Stimulated activated CD4-positive, alpha-beta T cell treated with anti-CD3 and anti-CD28 coated beads, Interleukin-2, amount 100 ng/mL, for 48 hours (primary cell): ENCODE measurements at regions not wholly inside any gene's neighbourhood (a gene's known extent, or its start where the extent isn't known, plus 50 kb on each side); places are given as distances from the start of the nearest gene placed in this dataset.

Experiments
- DNase-seq, 2 donors: peaks; one replicate each; pipeline ENCODE4 v3.0.0-alpha.2; 2020

GRCh38 chr15:39444735-39445470, 136.0 kb upstream of the THBS1 start:
- no peak for DNase-seq

DNA sequence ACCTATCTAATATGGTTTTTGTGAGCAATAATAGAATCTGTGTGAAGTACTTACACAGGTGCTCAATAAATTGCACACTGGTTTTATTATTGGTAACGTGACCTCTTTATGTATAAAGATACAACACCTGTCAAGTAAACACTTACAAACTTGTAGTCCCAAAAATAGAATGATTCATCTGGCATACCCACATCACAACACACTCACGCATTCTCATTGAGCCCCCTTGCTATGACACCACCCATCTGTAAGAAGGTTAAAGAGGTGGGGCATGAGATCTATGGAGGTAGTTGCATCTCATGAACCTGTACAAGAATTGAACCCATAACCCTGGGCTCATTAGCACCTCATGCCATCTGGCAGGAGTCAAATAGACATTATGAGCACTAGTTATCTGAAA, 134.9 kb upstream of the THBS1 start:
- no peak for DNase-seq

- DNase-seq, result no peak
Measured at GRCh38 chr15:39447346-39447745, 133.5 kb upstream of the THBS1 start.

- no peak for DNase-seq
Measured at GRCh38 chr15:39447881-39448280, 133.0 kb upstream of the THBS1 start.

DNA sequence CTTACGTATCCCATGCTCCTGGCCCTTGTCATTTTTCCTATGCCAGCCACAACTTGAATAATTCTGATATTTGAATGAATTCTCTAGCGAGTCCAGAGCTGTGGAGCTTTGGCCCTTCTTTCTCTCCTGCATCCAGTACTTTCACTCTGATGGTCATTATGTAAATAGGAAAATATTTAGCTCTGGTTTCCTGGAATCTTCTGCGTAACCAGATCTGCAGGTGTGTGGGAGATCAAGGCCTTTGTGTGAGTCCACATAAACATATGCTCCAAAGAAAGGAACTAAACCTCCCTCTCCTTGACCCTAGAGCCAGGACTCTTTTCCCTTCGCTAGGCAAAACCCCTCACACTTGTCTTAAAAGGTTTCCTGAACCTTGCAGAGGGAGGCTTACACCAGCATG, 132.5 kb upstream of the THBS1 start:
- DNase-seq, result no peak

- no peak for DNase-seq
Measured at GRCh38 chr15:39451121-39451688, 129.7 kb upstream of the THBS1 start.

- DNase-seq, result no peak
Measured at GRCh38 chr15:39451871-39452270, 129.0 kb upstream of the THBS1 start.

DNA sequence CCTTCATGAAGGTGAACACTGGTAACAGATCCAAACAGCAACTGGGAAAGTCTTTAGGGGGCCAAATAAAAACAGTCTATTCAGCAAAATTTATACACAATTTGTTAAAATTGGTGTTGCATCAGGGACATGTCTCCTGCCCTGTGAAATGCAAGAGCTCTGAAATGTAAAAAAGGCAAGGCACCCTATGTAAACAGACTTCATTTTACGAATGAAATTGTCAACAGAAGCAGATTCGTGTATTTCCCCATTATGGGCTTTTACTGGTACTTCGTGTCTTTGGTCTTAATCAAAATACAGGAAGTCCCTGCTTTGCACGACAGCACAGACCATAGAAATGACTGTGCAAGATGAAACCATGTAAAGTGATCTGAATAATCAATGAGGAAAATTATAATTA, 127.3 kb upstream of the THBS1 start:
- DNase-seq, result no peak

- DNase-seq, result no peak
Measured at GRCh38 chr15:39454189-39454986, 126.5 kb upstream of the THBS1 start.

DNA sequence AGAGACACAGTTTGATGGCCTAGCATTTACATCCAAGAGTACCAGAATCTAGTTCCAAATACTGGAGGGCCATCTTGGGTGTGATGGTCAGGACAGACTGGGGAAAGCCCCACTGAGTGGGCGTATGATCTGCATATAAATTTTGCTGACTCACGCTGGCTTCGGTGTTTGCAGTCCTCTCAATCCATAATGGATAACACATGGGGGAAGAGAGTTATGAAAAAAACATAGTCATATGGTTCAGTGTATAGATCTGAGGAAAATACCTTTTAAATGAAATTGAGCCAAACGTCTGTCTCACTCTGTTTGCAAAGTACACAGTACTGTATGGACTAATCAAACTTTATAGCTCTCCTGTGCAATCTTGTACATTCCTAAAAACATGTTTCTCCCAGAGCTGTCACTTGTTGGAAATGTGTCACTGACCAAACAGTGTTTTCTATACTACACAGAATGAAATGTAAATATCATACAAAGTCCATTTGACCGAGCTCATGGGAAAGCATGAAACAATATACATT, 125.3 kb upstream of the THBS1 start:
- DNase-seq, result no peak

DNA sequence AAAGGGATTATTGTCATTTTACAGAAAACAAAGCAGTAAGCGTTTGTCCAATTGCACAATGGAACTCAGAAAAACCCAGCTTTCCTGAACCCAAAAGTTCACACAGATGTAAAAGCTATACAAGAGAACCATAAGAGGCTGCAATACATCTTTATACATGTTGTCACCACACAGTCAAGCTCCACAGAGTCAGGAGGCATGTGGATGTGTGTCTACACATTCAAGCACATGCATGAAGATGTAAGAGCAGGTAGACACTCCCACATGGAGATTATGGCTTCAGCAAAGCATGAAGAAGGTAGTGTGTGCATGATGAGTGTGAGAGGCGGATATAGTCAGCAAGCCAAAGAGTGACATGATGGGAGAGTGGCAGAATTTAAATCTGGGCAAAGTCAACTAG, 124.7 kb upstream of the THBS1 start:
- no peak for DNase-seq

DNA sequence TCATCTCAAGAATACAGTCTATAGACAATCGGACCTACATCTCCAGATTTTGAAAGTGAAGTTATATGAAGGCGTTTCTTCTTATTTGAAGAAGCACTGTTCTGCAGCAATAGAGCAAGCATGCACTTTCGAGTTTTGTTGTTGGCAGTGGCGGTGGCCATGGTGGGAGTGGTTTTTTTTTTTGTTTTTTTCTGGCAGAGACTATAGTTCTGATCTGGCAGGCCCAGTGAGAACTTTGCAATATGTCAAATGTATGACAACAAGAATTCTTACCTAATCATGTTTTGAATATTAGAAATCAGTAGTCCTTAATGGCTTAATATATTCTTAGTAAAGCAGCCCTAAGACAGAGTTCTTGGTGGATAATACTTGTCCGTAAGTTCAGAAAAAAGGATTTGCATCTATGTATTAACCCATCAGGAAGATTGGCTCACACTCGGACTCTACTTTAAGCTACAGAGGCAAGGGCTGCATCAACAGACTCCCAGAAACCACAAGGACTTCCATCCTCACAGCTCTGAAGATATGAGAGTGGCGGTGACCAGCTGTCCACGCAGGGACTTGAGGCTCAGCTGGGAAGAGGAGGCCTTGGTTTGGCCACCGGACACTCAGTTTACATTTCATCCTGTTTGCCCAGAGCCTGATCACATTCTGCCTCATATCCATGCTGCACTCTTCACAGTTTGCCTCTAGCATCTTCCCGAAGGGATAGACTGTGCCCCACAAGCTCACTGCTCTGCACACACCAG, 124.1 kb upstream of the THBS1 start:
- no peak for DNase-seq

DNA sequence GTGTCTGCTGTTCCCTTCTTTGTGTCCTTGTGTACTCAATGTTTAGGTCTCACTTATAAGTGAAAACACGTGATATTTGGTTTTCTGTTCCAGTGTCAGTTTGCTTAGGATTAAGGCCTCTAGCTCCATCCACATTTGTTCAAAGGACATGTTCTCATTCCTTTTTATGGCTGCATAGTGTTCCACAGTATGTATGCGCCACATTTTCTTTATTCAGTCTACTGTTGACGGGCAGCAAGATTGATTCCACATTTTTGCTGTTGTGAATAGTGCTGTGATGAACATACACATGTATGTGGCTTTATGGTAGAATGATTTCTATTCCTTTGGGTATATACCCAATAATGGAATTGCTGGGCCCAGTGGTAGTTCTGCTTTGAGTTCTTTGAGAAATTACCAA, 122.7 kb upstream of the THBS1 start:
- no peak for DNase-seq

- DNase-seq, result no peak
Measured at GRCh38 chr15:39459548-39459947, 121.3 kb upstream of the THBS1 start.

- DNase-seq, result no peak
Measured at GRCh38 chr15:39460748-39461147, 120.1 kb upstream of the THBS1 start.

- DNase-seq, result no peak
Measured at GRCh38 chr15:39461536-39462130, 119.2 kb upstream of the THBS1 start.

GRCh38 chr15:39462691-39463090, 118.2 kb upstream of the THBS1 start:
- no peak for DNase-seq

DNA sequence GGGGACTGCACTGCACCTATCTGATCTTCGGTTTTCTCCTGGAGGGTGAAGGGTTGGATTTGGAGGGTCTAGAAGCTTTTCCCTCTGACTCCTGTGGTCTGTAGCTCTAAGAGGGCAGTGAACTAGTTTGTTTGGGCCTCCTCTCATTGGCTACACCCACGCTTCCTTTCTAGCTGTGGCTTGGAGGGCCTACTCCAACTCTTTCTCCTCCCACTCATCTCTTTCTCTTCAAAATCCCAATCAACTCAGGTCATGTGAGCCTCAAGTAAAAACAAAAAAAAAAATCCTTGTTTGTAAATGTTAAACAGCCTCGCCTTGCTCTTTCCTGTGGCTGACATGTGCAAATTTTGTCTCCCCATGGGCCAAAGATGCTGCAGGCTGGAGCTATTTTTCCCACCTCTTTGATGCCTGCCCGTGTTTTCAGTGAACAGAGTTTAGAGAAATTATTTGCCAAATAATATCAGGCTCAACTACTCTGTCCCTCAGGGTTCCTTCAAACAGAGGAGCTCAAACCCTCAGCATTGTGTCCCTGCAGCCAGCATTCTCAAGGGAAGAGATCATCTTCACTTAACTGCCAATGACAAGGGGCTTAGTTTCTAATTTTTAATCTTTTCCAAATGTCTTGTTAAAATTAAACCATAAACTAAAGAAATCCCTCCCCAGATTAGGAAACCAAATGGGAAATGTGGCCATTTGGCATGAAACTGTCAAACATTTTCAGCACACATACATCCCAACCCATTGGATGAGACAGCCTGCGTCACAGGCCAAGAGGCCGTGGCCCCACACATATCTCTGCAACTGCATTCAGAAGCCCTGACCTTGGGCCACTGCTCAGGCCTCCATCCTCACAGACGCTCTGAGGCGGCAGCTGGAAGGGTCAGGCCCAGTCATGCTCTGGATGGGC, 114.8 kb upstream of the THBS1 start:
- no peak for DNase-seq

- no peak for DNase-seq
Measured at GRCh38 chr15:39466750-39467105, 114.2 kb upstream of the THBS1 start.

- DNase-seq, result no peak
Measured at GRCh38 chr15:39468331-39468730, 112.5 kb upstream of the THBS1 start.

DNA sequence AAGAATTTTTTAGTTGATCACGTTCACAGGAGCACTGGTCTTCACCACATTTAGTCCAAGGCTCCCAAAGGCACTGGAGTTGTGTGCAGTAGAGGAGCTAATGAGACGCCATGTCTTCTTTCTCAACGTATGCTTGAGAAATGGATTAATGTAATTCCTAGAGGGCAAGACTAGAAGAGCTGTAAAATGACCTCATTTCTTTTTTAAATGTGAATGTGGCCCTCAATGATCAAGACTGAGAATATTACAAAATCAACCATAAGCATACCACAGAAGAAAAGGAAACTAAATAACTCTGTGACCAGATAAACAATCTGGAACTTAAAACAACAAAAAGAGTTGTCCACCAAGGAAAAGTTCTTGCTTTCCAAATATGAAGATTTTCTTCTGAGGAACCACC, 112.1 kb upstream of the THBS1 start:
- DNase-seq, result no peak
